Naive thymus-derived CD4-positive, alpha-beta T cell (primary cell): ENCODE measurements at regions not wholly inside any gene's neighbourhood (a gene's known extent, or its start where the extent isn't known, plus 50 kb on each side); places are given as distances from the start of the nearest gene placed in this dataset.

Source experiments
- ATAC-seq: fragments of 150-1000 bp; cut with Tn5 transposase; 2 replicates; pipeline ENCODE4 v1.10.0; 2021; ENCODE audit warnings: mild to moderate bottlenecking, moderate library complexity
- CTCF ChIA-PET: fragments of 350-600 bp; sonication (Branson Sonifier 250); formaldehyde crosslinking; loops from one replicate; lab custom pipeline; 2021; ENCODE audit warnings: antibody characterized with exemption; lab: Charles Lee
- POLR2A ChIA-PET: fragments of 350-600 bp; sonication (Branson Sonifier 250); formaldehyde crosslinking; loops from one replicate; lab custom pipeline; 2021; ENCODE audit warnings: antibody characterized with exemption, inconsistent platforms; lab: Charles Lee
- DNase-seq, 9 donors: peaks; one replicate each; pipeline versions ENCODE4 v3.0.0 to v3.0.0-alpha.2; 2020 to 2022; ENCODE audit warnings: mixed read lengths in 1 of 9
- H3K27ac ChIP-seq: one replicate; pipeline ENCODE4 v1.7.0; 2013; ENCODE audit warnings: mild to moderate bottlenecking, low read depth, low read length, moderate library complexity
- H3K27me3 ChIP-seq, 2 donors: one replicate each; pipeline ENCODE4 v1.7.0; 2013; ENCODE audit warnings: low read length in 2 of 2, mild to moderate bottlenecking in 2 of 2, moderate library complexity in 2 of 2; ENCODE audit not compliant: control insufficient read depth in 2 of 2, insufficient read depth in 2 of 2
- H3K36me3 ChIP-seq, 3 experiments: 1 replicate in 2 of 3; 2 replicates in 1 of 3; pipeline ENCODE4 v1.7.0; 2013; ENCODE audit warnings: low read length in 3 of 3, mild to moderate bottlenecking in 3 of 3, moderate library complexity in 1 of 3; ENCODE audit not compliant: insufficient read depth in 3 of 3, control insufficient read depth in 2 of 3
- H3K4me1 ChIP-seq, 2 donors: one replicate each; pipeline ENCODE4 v1.7.0; 2013; ENCODE audit warnings: low read length in 2 of 2, mild to moderate bottlenecking in 2 of 2, moderate library complexity in 1 of 2; ENCODE audit not compliant: control insufficient read depth in 2 of 2, insufficient read depth in 2 of 2
- H3K4me3 ChIP-seq: 2 replicates; pipeline ENCODE4 v1.7.0; 2013; ENCODE audit warnings: mild to moderate bottlenecking, low read length
- H3K9me3 ChIP-seq, 3 experiments: 1 replicate in 2 of 3; 2 replicates in 1 of 3; pipeline ENCODE4 v1.7.0; 2013; ENCODE audit warnings: low read length in 3 of 3; ENCODE audit not compliant: control insufficient read depth in 2 of 3
- H3K27ac Mint-ChIP-seq, 9 donors: one replicate each; pipeline ENCODE4 v1.8.0; 2020 to 2022; ENCODE audit warnings: mixed read lengths in 9 of 9, mild to moderate bottlenecking in 8 of 9, moderate library complexity in 5 of 9, inconsistent platforms in 2 of 9
- H3K27me3 Mint-ChIP-seq, 5 donors: one replicate each; pipeline ENCODE4 v1.8.0; 2021 to 2022; ENCODE audit warnings: mixed read lengths in 5 of 5, mild to moderate bottlenecking in 1 of 5
- H3K36me3 Mint-ChIP-seq, 5 donors: one replicate each; pipeline ENCODE4 v1.8.0; 2020 to 2022; ENCODE audit warnings: mixed read lengths in 5 of 5, mild to moderate bottlenecking in 3 of 5, inconsistent platforms in 1 of 5
- H3K4me1 Mint-ChIP-seq, 7 donors: one replicate each; pipeline ENCODE4 v1.8.0; 2020 to 2022; ENCODE audit warnings: mixed read lengths in 7 of 7, mild to moderate bottlenecking in 3 of 7, inconsistent platforms in 1 of 7
- H3K4me3 Mint-ChIP-seq, 10 donors: one replicate each; pipeline ENCODE4 v1.8.0; 2020 to 2022; ENCODE audit warnings: mild to moderate bottlenecking in 10 of 10, mixed read lengths in 10 of 10, moderate library complexity in 6 of 10, inconsistent platforms in 2 of 10
- H3K9me3 Mint-ChIP-seq, 11 donors: one replicate each; pipeline ENCODE4 v1.8.0; 2020 to 2022; ENCODE audit warnings: mixed read lengths in 11 of 11, mild to moderate bottlenecking in 4 of 11, inconsistent platforms in 1 of 11, moderate library complexity in 1 of 11
- intact Hi-C, 2 donors: fragments of 100-400 bp; cut with micrococcal nuclease; formaldehyde crosslinking; loops; one replicate each; pipeline ENCODE4 v1.15.1; 2023

DNA sequence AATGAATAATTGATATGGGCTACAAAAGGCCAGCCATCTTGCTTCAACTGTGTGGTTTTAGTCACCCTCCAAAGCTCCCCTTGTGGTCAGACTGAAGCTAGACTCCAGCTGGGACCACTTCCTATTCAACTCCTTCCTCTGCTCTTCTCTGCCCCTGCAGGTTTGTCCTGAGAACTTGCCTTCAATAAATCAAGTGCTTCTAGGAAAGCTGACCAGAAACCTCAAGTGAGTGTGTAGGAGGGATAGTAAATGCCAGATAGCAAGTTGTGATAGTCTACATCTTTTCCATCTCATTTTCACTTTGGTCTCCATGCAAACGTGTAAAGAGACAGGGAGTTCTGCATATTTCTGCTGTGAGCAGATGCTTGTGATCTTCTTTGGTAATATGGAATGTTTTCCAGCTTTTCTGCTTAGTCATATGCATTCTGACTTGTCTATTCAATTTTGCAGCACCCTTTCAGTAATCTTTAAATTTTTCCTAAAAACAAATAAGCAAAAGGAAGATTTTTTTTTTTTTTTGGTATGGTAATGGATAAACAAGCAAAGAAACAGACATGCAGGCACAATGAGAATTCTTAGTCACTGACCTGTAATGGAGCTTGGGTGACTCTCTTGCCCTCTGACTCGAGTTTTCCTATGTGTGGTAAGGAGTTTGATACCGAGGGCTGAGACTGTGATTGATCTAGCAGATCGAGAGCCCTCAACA, 201.3 kb upstream of the BTBD3 start:
- peaks cover 0 to 12% (median 0%) of the 10 kb centered on the region in 11 donors for H3K9me3 Mint-ChIP-seq
- H3K27ac Mint-ChIP-seq = no peak overlapping the region
- POLR2A ChIA-PET = no interaction called here
- H3K27me3 Mint-ChIP-seq = peaks cover 0 to 6% (median 0%) of the 10 kb centered on the region in 5 donors
- intact Hi-C loops = no loop called here
- CTCF ChIA-PET = no interaction called here
- Histone ChIP-seq H3K9me3 (no peaks in the 10 kb centered on the region), H3K27ac (no peak overlapping the region), H3K27me3 (no peaks in the 10 kb centered on the region), H3K36me3 (no peaks in the 10 kb centered on the region), H3K4me1 (no peaks in the 10 kb centered on the region), H3K4me3 (no peak overlapping the region)
- no peak overlapping the region for H3K4me3 Mint-ChIP-seq
- ATAC-seq (no peak), DNase-seq (no peak)
- no peaks in the 10 kb centered on the region for H3K36me3 Mint-ChIP-seq
- no peaks in the 10 kb centered on the region for H3K4me1 Mint-ChIP-seq

- ChIA-PET CTCF (no interaction called here), POLR2A (no interaction called here)
- H3K4me1 Mint-ChIP-seq = no peaks in the 10 kb centered on the region
- H3K4me3 Mint-ChIP-seq = no peak overlapping the region
- no peak for DNase-seq
- peaks cover 0 to 12% (median under 1%) of the 10 kb centered on the region in 11 donors for H3K9me3 Mint-ChIP-seq
- no peak overlapping the region for H3K27ac ChIP-seq
- H3K4me1 ChIP-seq = no peaks in the 10 kb centered on the region
- intact Hi-C loops = no loop called here
- H3K27me3 ChIP-seq = no peaks in the 10 kb centered on the region
- H3K27ac Mint-ChIP-seq = no peak overlapping the region
- H3K9me3 ChIP-seq = no peaks in the 10 kb centered on the region
- ATAC-seq = no peak
- no peak overlapping the region for H3K4me3 ChIP-seq
- H3K36me3 Mint-ChIP-seq = no peaks in the 10 kb centered on the region
- no peaks in the 10 kb centered on the region for H3K36me3 ChIP-seq
- peaks cover 0 to 6% (median 0%) of the 10 kb centered on the region in 5 donors for H3K27me3 Mint-ChIP-seq
These were observed 200.8 kb upstream of the BTBD3 start for GRCh38 chr20:11716945-11717248.

GRCh38 chr20:11717562-11717961, 200.1 kb upstream of the BTBD3 start:
- intact Hi-C loops = no loop called here
- POLR2A ChIA-PET = no interaction called here

DNA sequence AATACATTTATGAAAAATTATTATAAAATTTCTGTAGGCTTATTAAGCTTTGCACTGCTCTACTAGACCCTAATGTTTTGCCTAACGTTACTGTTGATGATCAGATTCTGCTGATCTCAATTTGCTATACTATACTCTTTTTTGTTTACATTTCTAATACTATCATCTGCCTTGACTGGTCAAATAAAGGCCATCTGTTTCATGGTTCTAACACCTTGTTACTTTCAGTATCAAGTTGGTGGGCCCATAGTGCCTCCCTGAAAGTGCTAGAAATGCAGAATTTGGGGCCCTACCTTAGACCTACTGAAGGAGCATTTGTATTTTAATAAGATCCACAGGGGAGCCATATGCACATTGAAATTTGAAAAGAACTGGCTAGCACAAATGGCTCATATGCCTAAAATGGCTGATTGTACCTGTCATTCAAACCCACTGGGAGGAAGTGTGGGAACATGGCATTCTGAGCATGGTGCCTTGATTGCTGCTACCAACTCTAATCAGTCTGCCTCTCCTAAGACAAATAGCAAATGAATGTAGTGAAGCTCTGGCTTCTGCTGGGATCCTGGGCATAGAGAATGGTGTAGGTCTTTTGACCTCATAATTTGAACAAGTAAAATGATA, 199.1 kb upstream of the BTBD3 start:
- Mint-ChIP-seq H3K27me3 (peaks cover 0 to 6% (median 0%) of the 10 kb centered on the region in 5 donors), H3K36me3 (no peaks in the 10 kb centered on the region), H3K27ac (no peak overlapping the region), H3K4me3 (no peak overlapping the region), H3K4me1 (no peaks in the 10 kb centered on the region), H3K9me3 (peaks cover 0 to 12% (median 1%) of the 10 kb centered on the region in 11 donors)
- ATAC-seq (no peak), DNase-seq (no peak)
- intact Hi-C loops = no loop called here
- POLR2A ChIA-PET = no interaction called here
- Histone ChIP-seq H3K9me3 (no peaks in the 10 kb centered on the region), H3K27me3 (no peaks in the 10 kb centered on the region), H3K4me3 (no peak overlapping the region), H3K4me1 (no peaks in the 10 kb centered on the region), H3K36me3 (no peaks in the 10 kb centered on the region), H3K27ac (no peak overlapping the region)
- CTCF ChIA-PET = no interaction called here

More at GRCh38 chr20:11717562-11717961, 200.1 kb upstream of the BTBD3 start:
- Mint-ChIP-seq H3K36me3 (no peaks in the 10 kb centered on the region), H3K4me1 (no peaks in the 10 kb centered on the region), H3K9me3 (peaks cover 0 to 12% (median 1%) of the 10 kb centered on the region in 11 donors), H3K4me3 (no peak overlapping the region), H3K27ac (no peak overlapping the region), H3K27me3 (peaks cover 0 to 6% (median 0%) of the 10 kb centered on the region in 5 donors)
- Histone ChIP-seq H3K27me3 (no peaks in the 10 kb centered on the region), H3K27ac (no peak overlapping the region), H3K36me3 (no peaks in the 10 kb centered on the region), H3K9me3 (no peaks in the 10 kb centered on the region), H3K4me1 (no peaks in the 10 kb centered on the region), H3K4me3 (no peak overlapping the region)
- DNase-seq = no peak
- CTCF ChIA-PET = no interaction called here
- ATAC-seq = no peak

DNA sequence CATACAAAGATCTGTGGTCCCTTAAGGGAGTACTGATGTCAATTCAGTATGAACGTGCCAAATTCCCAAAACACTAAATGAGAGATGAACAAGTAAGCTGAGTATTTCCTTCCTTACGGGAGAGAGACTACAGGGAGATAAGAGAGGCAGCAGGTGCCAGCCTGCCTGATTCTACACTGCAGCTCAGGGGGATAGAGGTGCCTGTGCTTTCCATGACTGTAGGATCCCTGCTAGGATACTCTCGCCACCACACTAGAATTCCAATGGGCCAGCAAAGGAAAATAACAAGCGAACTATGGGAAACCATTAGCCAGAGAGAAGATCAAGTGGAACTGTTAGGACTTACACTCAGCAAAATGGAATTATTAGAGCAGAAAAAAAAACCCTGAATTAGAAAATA, 198.5 kb upstream of the BTBD3 start:
- no peak for ATAC-seq
- POLR2A ChIA-PET = no interaction called here
- DNase-seq = no peak
- no peaks in the 10 kb centered on the region for H3K4me1 ChIP-seq
- no peaks in the 10 kb centered on the region for H3K9me3 ChIP-seq
- H3K27ac ChIP-seq = no peak overlapping the region
- H3K27ac Mint-ChIP-seq = no peak overlapping the region
- CTCF ChIA-PET = no interaction called here
- H3K27me3 ChIP-seq = no peaks in the 10 kb centered on the region
- no peak overlapping the region for H3K4me3 Mint-ChIP-seq
- no peak overlapping the region for H3K4me3 ChIP-seq
- no peaks in the 10 kb centered on the region for H3K4me1 Mint-ChIP-seq
- no peaks in the 10 kb centered on the region for H3K36me3 ChIP-seq
- H3K27me3 Mint-ChIP-seq = peaks cover 0 to 6% (median 0%) of the 10 kb centered on the region in 5 donors
- intact Hi-C loops = no loop called here
- H3K36me3 Mint-ChIP-seq = no peaks in the 10 kb centered on the region
- peaks cover 0 to 12% (median 1%) of the 10 kb centered on the region in 11 donors for H3K9me3 Mint-ChIP-seq

DNA sequence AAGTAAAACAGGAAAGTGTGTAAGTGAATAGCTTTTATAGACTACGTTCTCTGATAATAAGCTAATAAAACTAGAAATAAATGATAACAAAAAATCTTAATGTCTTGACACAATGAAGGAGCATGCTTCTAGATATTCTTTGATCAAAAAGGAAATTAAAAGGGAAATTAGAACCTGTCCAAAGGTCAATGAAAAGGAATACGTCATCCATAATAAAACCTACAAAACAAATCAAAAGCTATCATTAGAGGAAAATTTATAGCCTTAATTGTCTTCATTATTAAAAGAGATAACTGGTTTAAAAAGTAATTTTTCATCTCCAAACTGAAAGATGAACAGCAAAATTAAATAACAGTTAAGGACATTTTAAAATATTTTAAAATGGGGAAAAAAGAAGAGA, 196.3 kb upstream of the BTBD3 start:
- Histone ChIP-seq H3K9me3 (no peaks in the 10 kb centered on the region), H3K27ac (no peak overlapping the region), H3K27me3 (no peaks in the 10 kb centered on the region), H3K36me3 (no peaks in the 10 kb centered on the region), H3K4me3 (no peak overlapping the region), H3K4me1 (no peaks in the 10 kb centered on the region)
- peaks cover 0 to 6% (median 0%) of the 10 kb centered on the region in 5 donors for H3K27me3 Mint-ChIP-seq
- H3K4me1 Mint-ChIP-seq = no peaks in the 10 kb centered on the region
- DNase-seq (no peak), ATAC-seq (no peak)
- ChIA-PET POLR2A (no interaction called here), CTCF (interaction anchor here (0.7 kb wide), 1 partner anchor 37 kb away, joined by 3 read pairs; no protein-coding TSS in a partner anchor)
- intact Hi-C loops = no loop called here
- peaks cover 0 to 8% (median 0%) of the 10 kb centered on the region in 11 donors for H3K9me3 Mint-ChIP-seq
- no peak overlapping the region for H3K27ac Mint-ChIP-seq
- H3K4me3 Mint-ChIP-seq = no peak overlapping the region
- H3K36me3 Mint-ChIP-seq = no peaks in the 10 kb centered on the region

- Histone ChIP-seq H3K4me1 (no peaks in the 10 kb centered on the region), H3K4me3 (no peak overlapping the region), H3K27ac (no peak overlapping the region), H3K27me3 (no peaks in the 10 kb centered on the region), H3K36me3 (no peaks in the 10 kb centered on the region), H3K9me3 (no peaks in the 10 kb centered on the region)
- POLR2A ChIA-PET = no interaction called here
- no peaks in the 10 kb centered on the region for H3K36me3 Mint-ChIP-seq
- intact Hi-C loops = no loop called here
- H3K27ac Mint-ChIP-seq = no peak overlapping the region
- CTCF ChIA-PET = no interaction called here
- ATAC-seq (no peak), DNase-seq (no peak)
- H3K9me3 Mint-ChIP-seq = peaks cover 0 to 10% (median 1%) of the 10 kb centered on the region in 11 donors
- no peaks in the 10 kb centered on the region for H3K4me1 Mint-ChIP-seq
- no peaks in the 10 kb centered on the region for H3K27me3 Mint-ChIP-seq
- no peak overlapping the region for H3K4me3 Mint-ChIP-seq
These were observed 193.6 kb upstream of the BTBD3 start for GRCh38 chr20:11724097-11724496.
